ENCODE measurements at regions not wholly inside any gene's neighbourhood (a gene's known extent, or its start where the extent isn't known, plus 50 kb on each side); places are given as distances from the start of the nearest gene placed in this dataset.

GRCh38 chr4:108256538-108256937 lies 87.8 kb upstream of the LEF1 start:
- Histone ChIP-seq H4K20me1 (ENCODE audit: insufficient read depth, low read length) (no peaks in the 10 kb centered on the region), H3K9ac (ENCODE audit: insufficient read depth, low read depth, low read length) (no peak overlapping the region), H3K4me2 (ENCODE audit: low read depth, low read length) (no peak overlapping the region), H3K4me3 (replicated peaks in 1 of 3; ENCODE audit: insufficient read depth in 1 of 3, low read depth in 2 of 3, low read length in 3 of 3) (no peak overlapping the region), H3K9me3 (ENCODE audit: low read length) (no peaks in the 10 kb centered on the region), H3K36me3 (replicated peaks in 1 of 2; ENCODE audit: control insufficient read depth in 1 of 2, insufficient read depth in 2 of 2, low read length in 2 of 2) (no peaks in the 10 kb centered on the region), H3K4me1 (ENCODE audit: insufficient read depth, low read length) (no peaks in the 10 kb centered on the region), H3K27me3 (ENCODE audit: control insufficient read depth in 1 of 2, insufficient read depth in 2 of 2, low read length in 2 of 2) (no peaks in the 10 kb centered on the region), H2AFZ (ENCODE audit: low read length) (no peak overlapping the region), H3K79me2 (ENCODE audit: insufficient read depth, low read length) (no peaks in the 10 kb centered on the region), H3K27ac (ENCODE audit: extremely low read length, insufficient read depth, low read length) (no peak overlapping the region)
- intact Hi-C loops (cut with micrococcal nuclease; ENCODE audit: unreplicated experiment) (no loop called here), in situ Hi-C loops (cut with HindIII; ENCODE audit: extremely low pct_ligation_motif_present, low pct_unique_long_range_greater_than_20kb) (no loop called here)
- ChIA-PET CTCF (ENCODE audit: low intra/inter-chr PET ratio, low total read pairs) (no interaction called here), POLR2A (no interaction called here)
- no TSS peak for BruUV-seq (replicated peaks)
- no peak for TF ChIP-seq MYNN (CRISPR knock-in tag; IDR thresholded peaks at IDR 0.05; ENCODE audit: low read depth)
- TF ChIP-seq ZNF318 (CRISPR knock-in tag; IDR thresholded peaks at IDR 0.05), result no peak
- no peak for TF ChIP-seq CC2D1A (CRISPR knock-in tag; IDR thresholded peaks at IDR 0.05)
- no peak for TF ChIP-seq MYPOP (CRISPR knock-in tag; IDR thresholded peaks at IDR 0.05)
- TF ChIP-seq CBX2 (IDR thresholded peaks at IDR 0.05; ENCODE audit: low read depth, low read length), result no peak
- TF ChIP-seq CBX2 (CRISPR knock-in tag; IDR thresholded peaks at IDR 0.05; ENCODE audit: low read depth), result no peak
- no peak for TF ChIP-seq SIN3A (IDR thresholded peaks at IDR 0.05; ENCODE audit: borderline replicate concordance, low read depth, low read length)
- no peak for TF ChIP-seq RBAK (CRISPR knock-in tag; IDR thresholded peaks at IDR 0.05)
- no peak for TF ChIP-seq RNF219 (CRISPR knock-in tag; IDR thresholded peaks at IDR 0.05)
- no peak for TF ChIP-seq ISX (CRISPR knock-in tag; conservative IDR thresholded peaks at IDR 0.05)
- TF ChIP-seq NR1H2 (CRISPR knock-in tag; IDR thresholded peaks at IDR 0.05; ENCODE audit: borderline replicate concordance, low read depth), result no peak
- no peak for TF ChIP-seq ZMYM4 (CRISPR knock-in tag; IDR thresholded peaks at IDR 0.05)
- no peak for TF ChIP-seq CCAR2 (optimal IDR thresholded peaks at IDR 0.05; ENCODE audit: low read depth, low read length)
- no peak for DNase-seq (ENCODE audit: low spot score)
- WGBS (ENCODE audit: low lambda C conversion rate), result 28% methylated on average over 8 of the region's 8 CpGs
- FAIRE-seq, result no peak
- ATAC-seq, result no peak
